ENCODE measurements at regions not wholly inside any gene's neighbourhood (a gene's known extent, or its start where the extent isn't known, plus 50 kb on each side); places are given as distances from the start of the nearest gene placed in this dataset.
A peak's percentile ranks its signal among the peaks of the same experiment; 100 is the strongest.
"Not testable (repeated sequence)": the region's sequence is repeated elsewhere in the genome, so short reads cannot be mapped to it uniquely, and the experiment has no call there.

DNA sequence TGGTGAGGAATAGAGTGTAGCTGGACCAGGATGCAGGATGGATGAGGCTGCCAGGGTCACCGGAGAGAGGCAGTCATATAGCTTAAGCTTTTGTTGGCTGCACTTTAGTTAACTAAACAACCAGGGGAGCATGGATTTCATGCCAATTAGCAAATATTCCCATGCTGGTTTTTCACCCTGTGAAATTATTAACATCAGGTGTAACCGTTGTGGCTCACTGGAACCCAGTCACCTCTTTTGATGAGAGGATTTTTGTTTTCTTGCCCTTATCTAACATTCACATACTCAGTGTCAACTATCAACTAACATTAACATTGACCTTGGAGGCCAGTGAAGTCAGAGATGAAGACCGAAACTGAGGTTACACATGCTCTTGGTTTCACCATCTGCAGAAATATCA, 97.2 kb upstream of the BASP1 start:
- ATAC-seq (no peak), DNase-seq (no peak)
- CTCF ChIA-PET = interaction anchor here (1.3 kb wide), 1 partner anchor 12 kb away, joined by 3 read pairs; no protein-coding TSS in a partner anchor
- H3K36me3 Mint-ChIP-seq (ENCODE audit: low read depth) = no peaks in the 10 kb centered on the region
- H3K4me1 Mint-ChIP-seq (ENCODE audit: low read depth) = peaks cover 2% of the 10 kb centered on the region
- H3K9me3 Mint-ChIP-seq (ENCODE audit: insufficient read depth) = no peaks in the 10 kb centered on the region
- no peak overlapping the region for H3K27ac Mint-ChIP-seq
- H3K27me3 Mint-ChIP-seq (ENCODE audit: low read depth) = no peaks in the 10 kb centered on the region
- no peak overlapping the region for H3K4me3 Mint-ChIP-seq
- POLR2A ChIA-PET = no interaction called here

DNA sequence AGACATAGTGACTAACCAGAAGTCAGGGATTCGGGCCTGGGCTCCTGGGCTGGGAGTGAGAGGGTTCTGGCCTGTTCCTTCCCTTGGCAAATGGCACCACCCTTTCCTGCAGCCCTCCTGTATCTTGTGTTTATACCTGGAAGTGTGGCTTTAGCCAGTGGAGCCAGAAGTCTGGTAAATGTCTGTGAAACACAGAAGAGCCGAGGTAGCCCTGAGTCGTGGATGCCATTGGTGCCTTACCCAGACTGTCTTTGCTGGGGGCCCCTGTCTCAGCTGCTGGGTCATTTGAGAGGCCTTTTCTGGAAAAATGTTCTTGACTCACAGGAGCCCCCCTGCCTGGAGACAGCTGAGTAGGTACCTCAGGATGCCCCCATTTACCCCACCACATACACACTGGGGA, 95.7 kb upstream of the BASP1 start:
- POLR2A ChIA-PET = no interaction called here
- H3K27ac Mint-ChIP-seq = no peak overlapping the region
- peaks cover 2% of the 10 kb centered on the region for H3K4me1 Mint-ChIP-seq (ENCODE audit: low read depth)

DNA sequence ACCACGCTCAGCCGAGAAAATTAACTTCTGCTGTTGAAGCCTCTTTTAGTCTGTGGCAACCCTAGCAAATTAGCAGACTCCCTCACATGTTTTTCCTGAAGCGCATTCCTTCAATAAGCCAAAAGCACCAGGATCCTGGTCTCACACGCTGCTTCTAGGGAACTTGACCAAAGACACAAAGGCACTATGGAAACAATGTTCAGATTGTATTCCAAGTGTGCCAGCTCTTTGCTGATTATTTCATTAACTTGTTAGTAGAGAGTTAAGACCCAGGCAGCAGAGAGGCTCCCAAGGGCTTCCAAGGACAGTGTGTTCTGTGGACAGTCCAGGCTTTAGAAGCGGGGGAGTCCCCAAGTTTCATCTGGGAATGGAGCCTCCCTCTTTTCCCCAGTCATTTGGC, 94.4 kb upstream of the BASP1 start:
- POLR2A ChIA-PET = no interaction called here
- no peak overlapping the region for H3K4me3 Mint-ChIP-seq
- no peaks in the 10 kb centered on the region for H3K9me3 Mint-ChIP-seq (ENCODE audit: insufficient read depth)
- DNase-seq (no peak), ATAC-seq (no peak)
- peaks cover 2% of the 10 kb centered on the region for H3K4me1 Mint-ChIP-seq (ENCODE audit: low read depth)
- no peaks in the 10 kb centered on the region for H3K36me3 Mint-ChIP-seq (ENCODE audit: low read depth)
- no peak overlapping the region for H3K27ac Mint-ChIP-seq
- CTCF ChIA-PET = no interaction called here
- no peaks in the 10 kb centered on the region for H3K27me3 Mint-ChIP-seq (ENCODE audit: low read depth)

More for the DNA sequence above, 95.7 kb upstream of the BASP1 start:
- Mint-ChIP-seq H3K4me3 (no peak overlapping the region), H3K9me3 (ENCODE audit: insufficient read depth) (no peaks in the 10 kb centered on the region), H3K36me3 (ENCODE audit: low read depth) (no peaks in the 10 kb centered on the region), H3K27me3 (ENCODE audit: low read depth) (no peaks in the 10 kb centered on the region)
- CTCF ChIA-PET = no interaction called here
- ATAC-seq (no peak), DNase-seq (no peak)

DNA sequence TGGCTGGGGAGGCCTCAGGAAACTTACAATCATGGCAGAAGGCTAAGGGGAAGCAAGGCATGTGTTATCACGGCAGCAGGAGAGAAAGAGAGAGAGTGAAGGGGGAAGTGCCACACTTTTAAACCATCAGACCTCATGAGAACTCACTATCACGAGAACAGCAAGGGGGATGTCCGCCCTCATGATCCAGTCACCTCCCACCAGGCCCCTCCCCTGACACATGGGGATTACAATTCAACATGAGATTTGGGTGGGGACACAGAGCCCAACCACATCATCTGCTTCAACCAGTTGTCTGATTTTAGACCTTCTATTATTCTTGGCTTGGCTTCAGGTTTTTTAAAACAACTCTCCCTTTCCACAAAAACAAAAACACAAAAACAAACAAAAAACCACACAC, 93.7 kb upstream of the BASP1 start:
- H3K4me3 Mint-ChIP-seq; H3K4me1 Mint-ChIP-seq (ENCODE audit: low read depth); H3K27ac Mint-ChIP-seq; DNase-seq; H3K36me3 Mint-ChIP-seq (ENCODE audit: low read depth); POLR2A ChIA-PET; ATAC-seq; CTCF ChIA-PET; H3K9me3 Mint-ChIP-seq (ENCODE audit: insufficient read depth); H3K27me3 Mint-ChIP-seq (ENCODE audit: low read depth): not testable (repeated sequence)

DNA sequence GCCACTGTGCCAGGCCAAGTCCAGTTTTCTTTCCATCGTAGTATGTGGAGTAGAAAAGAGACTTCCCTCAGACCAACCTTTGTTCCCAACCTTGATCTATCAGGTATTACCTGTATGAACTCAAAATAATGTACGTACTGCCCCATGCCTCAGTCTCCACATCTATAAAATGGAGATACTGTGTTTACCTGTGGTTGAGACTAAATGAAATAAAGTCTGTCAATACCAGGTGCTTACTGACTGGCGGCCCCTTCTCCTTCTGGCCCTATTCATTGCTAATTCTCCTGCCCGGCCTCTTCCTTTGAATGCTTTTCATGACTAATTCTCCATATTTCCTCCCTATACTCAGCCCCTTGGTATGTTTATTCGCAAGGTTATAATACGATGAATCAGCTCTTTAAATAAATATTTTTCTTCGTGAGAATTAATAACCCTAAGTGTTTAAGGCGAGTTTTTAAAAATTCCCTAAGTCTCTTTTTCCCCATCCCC, 89.6 kb upstream of the BASP1 start:
- Mint-ChIP-seq H3K9me3 (ENCODE audit: insufficient read depth) (no peaks in the 10 kb centered on the region), H3K4me1 (ENCODE audit: low read depth) (peaks cover 11% of the 10 kb centered on the region), H3K27ac (no peak overlapping the region), H3K4me3 (no peak overlapping the region), H3K27me3 (ENCODE audit: low read depth) (peaks cover 2% of the 10 kb centered on the region), H3K36me3 (ENCODE audit: low read depth) (no peaks in the 10 kb centered on the region)
- ATAC-seq (no peak), DNase-seq (no peak)
- POLR2A ChIA-PET = no interaction called here
- CTCF ChIA-PET = no interaction called here

DNA sequence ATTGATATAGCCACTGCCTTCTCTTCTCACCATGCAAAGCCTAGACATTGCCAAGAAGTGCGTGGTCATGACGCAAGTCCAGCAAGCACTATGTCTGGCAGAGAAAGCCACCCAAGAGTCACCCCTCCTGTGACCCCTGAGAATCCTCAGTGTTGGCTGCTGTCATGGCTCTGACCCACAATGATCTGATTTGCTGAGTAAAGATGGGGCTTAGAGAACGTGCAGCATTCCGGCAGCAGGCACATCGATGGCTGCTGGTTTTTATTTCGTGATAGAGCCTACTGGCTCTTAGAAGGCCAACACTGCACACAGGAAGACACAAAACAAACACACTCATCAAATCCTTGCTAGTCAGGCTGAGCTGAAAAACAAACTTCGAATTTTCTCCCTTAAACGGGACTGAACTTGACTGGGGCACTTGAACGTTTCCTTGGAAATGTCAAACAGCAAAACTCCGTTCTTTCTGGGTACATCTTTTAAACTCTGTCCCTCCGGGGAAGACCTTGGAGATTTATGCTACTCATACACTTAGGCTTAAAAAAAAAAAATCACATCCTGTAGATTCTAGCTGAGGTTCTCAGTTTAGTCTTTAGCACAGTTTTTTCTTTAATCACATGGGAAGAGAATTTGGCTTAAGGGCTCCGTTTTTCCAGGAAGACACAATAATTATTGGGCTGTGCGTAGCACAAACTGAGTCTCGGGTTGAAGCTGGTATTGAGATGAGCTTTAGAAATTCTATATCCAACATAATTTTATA, 88.2 kb upstream of the BASP1 start:
- POLR2A ChIA-PET = no interaction called here
- Mint-ChIP-seq H3K27me3 (ENCODE audit: low read depth) (peaks cover 2% of the 10 kb centered on the region), H3K9me3 (ENCODE audit: insufficient read depth) (no peaks in the 10 kb centered on the region), H3K27ac (no peak overlapping the region), H3K4me1 (ENCODE audit: low read depth) (peaks cover 11% of the 10 kb centered on the region), H3K4me3 (no peak overlapping the region), H3K36me3 (ENCODE audit: low read depth) (no peaks in the 10 kb centered on the region)
- ATAC-seq (no peak), DNase-seq (no peak)
- CTCF ChIA-PET = interaction anchor here (0.6 kb wide), 1 partner anchor 338 kb away, joined by 3 read pairs; no protein-coding TSS in a partner anchor

DNA sequence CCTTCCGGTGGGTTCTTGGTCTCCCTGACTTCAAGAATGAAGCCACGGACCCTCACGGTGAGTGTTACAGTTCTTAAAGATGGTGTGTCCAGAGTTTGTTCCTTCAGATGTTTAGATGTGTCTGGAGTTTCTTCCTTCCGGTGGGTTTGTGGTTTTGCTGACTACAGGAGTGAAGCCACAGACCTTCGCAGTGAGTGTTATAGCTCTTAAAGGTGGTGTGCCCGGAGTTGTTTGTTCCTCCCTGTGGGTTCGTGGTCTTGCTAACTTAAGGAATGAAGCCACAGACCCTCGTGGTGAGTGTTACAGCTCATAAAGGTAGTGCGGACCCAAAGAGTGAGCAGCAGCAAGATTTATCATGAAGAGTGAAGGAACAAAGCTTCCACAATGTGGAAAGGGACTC, 87.1 kb upstream of the BASP1 start:
- H3K9me3 Mint-ChIP-seq (ENCODE audit: insufficient read depth); H3K4me3 Mint-ChIP-seq; POLR2A ChIA-PET; H3K36me3 Mint-ChIP-seq (ENCODE audit: low read depth); H3K27me3 Mint-ChIP-seq (ENCODE audit: low read depth); ATAC-seq; DNase-seq: not testable (repeated sequence)
- H3K27ac Mint-ChIP-seq = peak overlapping the region; percentile 39
- peaks cover 11% of the 10 kb centered on the region for H3K4me1 Mint-ChIP-seq (ENCODE audit: low read depth)
- CTCF ChIA-PET = interaction anchor here (1.2 kb wide), 1 partner anchor 339 kb away, joined by 4 read pairs; no protein-coding TSS in a partner anchor

DNA sequence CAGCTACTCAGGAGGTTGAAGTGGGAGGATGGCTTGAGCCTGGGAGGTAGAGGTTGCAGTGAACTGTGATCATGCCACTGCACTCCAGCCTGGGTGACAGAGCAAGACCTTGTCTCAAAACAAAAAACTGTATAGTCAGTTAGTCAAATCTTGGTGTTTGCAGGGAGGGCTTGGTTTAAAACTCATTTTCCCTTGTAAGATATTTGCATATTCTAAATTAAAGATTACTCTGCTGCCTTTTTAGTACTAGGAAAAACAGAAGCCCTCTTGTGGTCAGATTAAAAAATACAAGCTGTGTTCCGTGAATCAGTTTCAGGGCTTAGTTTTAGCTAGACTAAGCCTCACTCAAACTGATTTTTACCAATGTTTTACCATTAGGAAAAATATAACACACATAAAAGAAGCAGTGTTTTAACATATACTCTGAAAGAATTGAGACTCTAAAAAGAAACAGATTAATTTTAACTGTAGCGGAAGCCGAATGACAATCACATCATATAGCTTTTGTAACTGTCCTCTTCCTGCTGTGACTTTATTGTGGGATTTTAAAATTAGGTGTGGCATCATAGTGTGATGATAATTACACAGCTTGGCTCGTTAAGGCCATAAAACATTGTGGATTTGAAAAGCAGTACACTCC, 84.9 kb upstream of the BASP1 start:
- Mint-ChIP-seq H3K27ac (no peak overlapping the region), H3K36me3 (ENCODE audit: low read depth) (no peaks in the 10 kb centered on the region), H3K4me3 (no peak overlapping the region), H3K4me1 (ENCODE audit: low read depth) (peaks cover 11% of the 10 kb centered on the region), H3K9me3 (ENCODE audit: insufficient read depth) (no peaks in the 10 kb centered on the region), H3K27me3 (ENCODE audit: low read depth) (peaks cover 2% of the 10 kb centered on the region)
- CTCF ChIA-PET = interaction anchor here (0.7 to 2.5 kb wide), 18 partner anchors 11 to 675 kb away, joined by 3 to 12 read pairs (median 3); no protein-coding TSS in a partner anchor
- POLR2A ChIA-PET = no interaction called here
- DNase-seq (no peak), ATAC-seq (no peak)

DNA sequence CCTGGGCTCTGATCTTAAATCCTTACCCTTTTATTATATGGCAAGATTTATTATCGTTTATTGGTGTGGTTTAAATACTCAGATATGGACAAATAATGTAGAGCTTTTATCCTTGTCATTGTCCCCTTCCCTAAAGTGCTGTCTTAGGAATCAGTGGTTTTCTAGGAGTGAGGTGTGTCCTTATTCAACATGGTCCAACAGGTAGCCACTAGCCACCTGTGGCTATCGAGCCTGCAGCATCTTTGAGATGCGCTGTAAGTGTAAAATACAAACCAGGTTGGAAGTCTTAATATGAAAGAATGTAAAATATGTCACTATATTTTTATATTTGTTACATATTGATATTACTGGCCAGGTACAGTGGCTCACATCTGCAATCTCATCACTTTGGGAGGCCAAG, 82.4 kb upstream of the BASP1 start:
- H3K27me3 Mint-ChIP-seq (ENCODE audit: low read depth) = peaks cover 2% of the 10 kb centered on the region
- ATAC-seq = no peak
- no peaks in the 10 kb centered on the region for H3K36me3 Mint-ChIP-seq (ENCODE audit: low read depth)

DNA sequence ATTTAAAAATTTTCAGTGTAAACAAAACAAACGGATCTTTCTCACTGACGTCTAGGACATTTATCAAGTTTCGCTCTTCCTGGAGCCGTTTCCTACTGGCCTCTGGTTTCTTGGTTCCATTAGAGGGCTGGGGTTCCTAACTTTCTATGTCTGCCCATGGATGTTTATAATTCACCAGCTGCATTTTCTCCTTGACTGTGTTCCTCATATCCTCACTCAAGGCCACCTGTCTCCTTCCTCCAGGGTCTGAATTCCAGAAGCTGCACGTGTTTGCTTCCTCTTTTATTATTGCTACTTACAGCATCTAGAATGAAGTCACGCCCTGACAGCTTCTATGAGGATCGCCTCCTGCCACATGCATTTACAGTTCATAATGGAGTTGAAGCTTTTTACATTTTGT, 74.1 kb upstream of the BASP1 start:
- Mint-ChIP-seq H3K27ac (no peak overlapping the region), H3K4me3 (no peak overlapping the region)
- CTCF ChIA-PET = interaction anchor here (1.5 kb wide), 1 partner anchor 11 kb away, joined by 6 read pairs; no protein-coding TSS in a partner anchor

More for the DNA sequence above, 82.4 kb upstream of the BASP1 start:
- H3K4me3 Mint-ChIP-seq = no peak overlapping the region
- no peak for DNase-seq
- CTCF ChIA-PET = no interaction called here
- peaks cover 11% of the 10 kb centered on the region for H3K4me1 Mint-ChIP-seq (ENCODE audit: low read depth)
- H3K9me3 Mint-ChIP-seq (ENCODE audit: insufficient read depth) = no peaks in the 10 kb centered on the region
- POLR2A ChIA-PET = no interaction called here
- H3K27ac Mint-ChIP-seq = no peak overlapping the region

DNA sequence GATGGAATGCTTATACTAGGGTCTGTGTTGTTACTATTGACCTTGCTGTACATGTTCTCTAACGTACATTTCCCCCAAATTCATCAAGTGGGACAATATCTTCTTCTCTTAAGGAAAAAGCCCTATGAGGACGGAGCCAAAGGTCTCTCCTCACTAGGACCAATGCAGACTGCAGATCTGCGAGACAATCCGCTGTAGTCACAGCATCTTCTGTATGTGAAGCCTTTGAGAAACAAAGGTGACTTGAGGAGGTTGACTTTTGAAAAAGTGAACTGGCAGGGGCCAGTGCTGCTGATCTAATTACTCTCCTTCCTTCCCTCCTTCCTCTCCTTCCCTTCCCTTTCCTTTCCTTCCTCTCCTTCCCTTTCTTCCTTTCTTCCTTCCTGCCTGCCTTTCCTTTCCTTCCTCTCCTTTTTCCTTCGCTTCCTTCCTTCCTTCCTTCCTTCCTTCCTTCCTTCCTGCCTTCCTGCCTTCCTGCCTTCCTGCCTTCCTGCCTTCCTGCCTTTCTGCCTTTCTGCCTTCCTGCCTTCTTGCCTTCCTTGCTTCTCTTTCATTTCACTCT, 71.1 kb upstream of the BASP1 start:
- Mint-ChIP-seq H3K4me1 (ENCODE audit: low read depth) (no peaks in the 10 kb centered on the region), H3K27me3 (ENCODE audit: low read depth) (no peaks in the 10 kb centered on the region), H3K9me3 (ENCODE audit: insufficient read depth) (no peaks in the 10 kb centered on the region), H3K36me3 (ENCODE audit: low read depth) (no peaks in the 10 kb centered on the region), H3K4me3 (no peak overlapping the region), H3K27ac (no peak overlapping the region)
- no peak for ATAC-seq
- ChIA-PET POLR2A (no interaction called here), CTCF (no interaction called here)
- DNase-seq = no peak

More for the DNA sequence above, 74.1 kb upstream of the BASP1 start:
- Mint-ChIP-seq H3K36me3 (ENCODE audit: low read depth) (no peaks in the 10 kb centered on the region), H3K4me1 (ENCODE audit: low read depth) (no peaks in the 10 kb centered on the region), H3K9me3 (ENCODE audit: insufficient read depth) (no peaks in the 10 kb centered on the region), H3K27me3 (ENCODE audit: low read depth) (no peaks in the 10 kb centered on the region)
- DNase-seq (no peak), ATAC-seq (no peak)
- POLR2A ChIA-PET = no interaction called here

DNA sequence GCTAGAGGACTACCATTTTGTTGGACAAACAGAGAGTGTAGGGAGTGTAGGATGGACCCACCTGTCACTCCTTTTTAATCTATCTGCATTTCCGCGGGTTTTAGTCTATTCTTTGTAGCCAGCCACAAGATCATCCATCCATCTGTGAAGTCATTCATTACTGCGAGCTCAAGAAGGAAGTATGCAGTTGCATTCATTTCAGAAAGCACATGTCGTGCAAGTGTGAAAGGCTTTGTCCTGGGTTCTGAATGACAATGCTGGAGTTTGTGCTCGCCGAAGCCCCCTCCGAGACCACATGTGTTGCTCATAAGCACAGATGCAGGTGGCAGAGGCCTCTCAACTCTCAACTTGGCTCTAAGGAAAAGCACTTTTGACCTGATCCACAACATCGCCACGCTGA, 70.3 kb upstream of the BASP1 start:
- Mint-ChIP-seq H3K4me1 (ENCODE audit: low read depth) (no peaks in the 10 kb centered on the region), H3K4me3 (no peak overlapping the region), H3K27ac (no peak overlapping the region), H3K9me3 (ENCODE audit: insufficient read depth) (no peaks in the 10 kb centered on the region), H3K36me3 (ENCODE audit: low read depth) (no peaks in the 10 kb centered on the region), H3K27me3 (ENCODE audit: low read depth) (no peaks in the 10 kb centered on the region)
- ChIA-PET CTCF (no interaction called here), POLR2A (no interaction called here)
- ATAC-seq (no peak), DNase-seq (no peak)

Data from activated CD8-positive, alpha-beta T cell treated with anti-CD3 and anti-CD28 coated beads, Interleukin-2, amount 10 ng/mL, durations not matched to agents 7 days and 5 days (primary cell).